DND-41 (cell line): ENCODE measurements at regions not wholly inside any gene's neighbourhood (a gene's known extent, or its start where the extent isn't known, plus 50 kb on each side); places are given as distances from the start of the nearest gene placed in this dataset.

Experiments used
- ATAC-seq: fragments of 200-7000 bp; cut with Tn5 transposase; 3 replicates; pipeline ENCODE4 v1.9.1; 2021; ENCODE audit warnings: low read depth; ENCODE audit not compliant: insufficient read depth
- DNase-seq: peaks from one replicate; pipeline ENCODE4 v3.0.0-alpha.2; 2020
- H2AFZ ChIP-seq: 2 replicates; pipeline ENCODE4 v1.6.0; 2012; ENCODE audit warnings: low read depth, low read length
- H3K27ac ChIP-seq: 2 replicates; pipeline ENCODE4 v1.5.1; 2012; ENCODE audit warnings: low read length, inconsistent platforms
- H3K27me3 ChIP-seq: fragments of 200-600 bp; sonication (generic); 2 replicates; pipeline ENCODE4 v1.6.0; 2012; ENCODE audit warnings: low read length, mild to moderate bottlenecking, inconsistent platforms; ENCODE audit not compliant: insufficient read depth, poor library complexity
- H3K36me3 ChIP-seq: 2 replicates; pipeline ENCODE4 v1.5.1; 2012; ENCODE audit warnings: low read length, inconsistent platforms; ENCODE audit not compliant: insufficient read depth
- H3K4me1 ChIP-seq: 2 replicates; pipeline ENCODE4 v1.5.1; 2012; ENCODE audit warnings: mild to moderate bottlenecking, low read length; ENCODE audit not compliant: insufficient read depth
- H3K4me2 ChIP-seq: 2 replicates; pipeline ENCODE4 v1.6.0; 2012; ENCODE audit warnings: mild to moderate bottlenecking, moderate library complexity, low read length, inconsistent platforms; ENCODE audit not compliant: insufficient read depth
- H3K4me3 ChIP-seq, 2 experiments: fragments of 200-600 bp in 1 of 2; shearing (Covaris generic) in 1 of 2; 2 replicates each; pipeline ENCODE4 v1.5.1; 2012 to 2016; ENCODE audit warnings: inconsistent platforms in 2 of 2, low read length in 2 of 2, mild to moderate bottlenecking in 2 of 2, low read depth in 1 of 2, moderate library complexity in 1 of 2
- H3K79me2 ChIP-seq: 2 replicates; pipeline ENCODE4 v1.6.0; 2012; ENCODE audit warnings: low read length, inconsistent platforms; ENCODE audit not compliant: insufficient read depth
- H3K9ac ChIP-seq: 2 replicates; pipeline ENCODE4 v1.6.0; 2012; ENCODE audit warnings: low read depth, mild to moderate bottlenecking, inconsistent platforms, low read length, moderate library complexity
- H3K9me3 ChIP-seq: 2 replicates; pipeline ENCODE4 v1.5.1; 2012; ENCODE audit warnings: low read length, moderate library complexity, mild to moderate bottlenecking, inconsistent platforms; ENCODE audit not compliant: insufficient read depth, severe bottlenecking
- H4K20me1 ChIP-seq: 2 replicates; pipeline ENCODE4 v1.6.0; 2012; ENCODE audit warnings: low read length; ENCODE audit not compliant: insufficient read depth
- CTCF ChIP-seq: IDR thresholded peaks from 2 replicates; pipeline ENCODE4 v1.5.1; 2012; ENCODE audit warnings: borderline replicate concordance, low read length, moderate library complexity, mild to moderate bottlenecking; ENCODE audit not compliant: poor library complexity, severe bottlenecking; ENCODE audit errors: extremely low read depth
- EZH2 ChIP-seq: IDR thresholded peaks from 3 replicates; pipeline ENCODE4 v1.6.1; 2012; ENCODE audit warnings: borderline replicate concordance, low read depth, mild to moderate bottlenecking, moderate library complexity, low read length, inconsistent platforms; ENCODE audit not compliant: severe bottlenecking

- Histone ChIP-seq H3K4me3 (no peak overlapping the region), H3K36me3 (no peaks in the 10 kb centered on the region), H3K27me3 (no peaks in the 10 kb centered on the region), H3K4me1 (no peaks in the 10 kb centered on the region), H2AFZ (no peak overlapping the region), H3K9ac (no peak overlapping the region), H3K79me2 (no peaks in the 10 kb centered on the region), H3K27ac (no peak overlapping the region), H3K9me3 (no peaks in the 10 kb centered on the region), H3K4me2 (no peak overlapping the region), H4K20me1 (no peaks in the 10 kb centered on the region)
- no peak for ATAC-seq
- TF ChIP-seq EZH2 (no peak), CTCF (no peak)
- DNase-seq: no peak
Measured at GRCh38 chr15:67902579-67903009, 62.7 kb upstream of the RNU6-1 start.

GRCh38 chr15:67903708-67904107 lies 63.9 kb upstream of the RNU6-1 start:
- H3K27me3 ChIP-seq: no peaks in the 10 kb centered on the region
- H3K9me3 ChIP-seq: no peaks in the 10 kb centered on the region
- H3K4me2 ChIP-seq: no peak overlapping the region
- no peak overlapping the region for H3K9ac ChIP-seq
- no peak for ATAC-seq
- no peak overlapping the region for H3K27ac ChIP-seq
- no peaks in the 10 kb centered on the region for H3K36me3 ChIP-seq
- DNase-seq: no peak
- H2AFZ ChIP-seq: no peak overlapping the region
- H3K79me2 ChIP-seq: no peaks in the 10 kb centered on the region
- H4K20me1 ChIP-seq: no peaks in the 10 kb centered on the region
- H3K4me1 ChIP-seq: no peaks in the 10 kb centered on the region
- no peak for TF ChIP-seq CTCF
- TF ChIP-seq EZH2: no peak
- H3K4me3 ChIP-seq: no peak overlapping the region

GRCh38 chr15:67905628-67906027 lies 65.8 kb upstream of the RNU6-1 start:
- Histone ChIP-seq H3K27ac (no peak overlapping the region), H3K79me2 (no peaks in the 10 kb centered on the region), H3K9ac (no peak overlapping the region), H3K9me3 (peaks cover 7% of the 10 kb centered on the region), H3K4me2 (no peak overlapping the region), H3K4me1 (no peaks in the 10 kb centered on the region), H2AFZ (no peak overlapping the region), H3K27me3 (no peaks in the 10 kb centered on the region), H3K36me3 (no peaks in the 10 kb centered on the region), H3K4me3 (no peak overlapping the region), H4K20me1 (no peaks in the 10 kb centered on the region)
- no peak for ATAC-seq
- no peak for DNase-seq
- TF ChIP-seq EZH2: no peak
- TF ChIP-seq CTCF: no peak

- Histone ChIP-seq H3K36me3 (no peaks in the 10 kb centered on the region), H3K4me2 (no peak overlapping the region), H3K27ac (no peak overlapping the region), H3K9ac (no peak overlapping the region), H3K4me1 (no peaks in the 10 kb centered on the region), H3K9me3 (peaks cover 7% of the 10 kb centered on the region), H4K20me1 (no peaks in the 10 kb centered on the region), H3K4me3 (no peak overlapping the region), H3K79me2 (no peaks in the 10 kb centered on the region), H3K27me3 (no peaks in the 10 kb centered on the region), H2AFZ (no peak overlapping the region)
- DNase-seq (no peak), ATAC-seq (no peak)
- TF ChIP-seq CTCF (no peak), EZH2 (no peak)
Measured at GRCh38 chr15:67906382-67906781, 66.5 kb upstream of the RNU6-1 start.
